ENCODE measurements at regions not wholly inside any gene's neighbourhood (a gene's known extent, or its start where the extent isn't known, plus 50 kb on each side); places are given as distances from the start of the nearest gene placed in this dataset.

- TF ChIP-seq AFF4 (CRISPR knock-in tag; IDR thresholded peaks at IDR 0.05; ENCODE audit: borderline replicate concordance) = no peak
- no peak for TF ChIP-seq ZNF671 (CRISPR knock-in tag; IDR thresholded peaks at IDR 0.05)
- TF ChIP-seq HMGA2 (CRISPR knock-in tag; IDR thresholded peaks at IDR 0.05) = no peak
- no peak for TF ChIP-seq USF2 (CRISPR knock-in tag; IDR thresholded peaks at IDR 0.05)
Observed at GRCh38 chr10:76735866-76736265, 901.7 kb downstream of the KCNMA1 start (continued).

- POLR2A ChIA-PET = no interaction called here
- Mint-ChIP-seq H3K36me3 (peaks cover 9% of the 10 kb centered on the region), H3K4me3 (no peak overlapping the region), H3K27me3 (ENCODE audit: low read depth) (peaks cover 2% of the 10 kb centered on the region; the same call in 1 of the 2 replicates), H3K9me3 (peaks cover 18% of the 10 kb centered on the region), H3K4me1 (peaks cover 8% of the 10 kb centered on the region), H3K27ac (no peak overlapping the region)
- CTCF ChIA-PET = no interaction called here
- DNase-seq (ENCODE audit: low spot score) = no peak
- ATAC-seq = no peak
- TF ChIP-seq ZNF138 (CRISPR knock-in tag; conservative IDR thresholded peaks at IDR 0.05) (no peak), STAT6 (CRISPR knock-in tag; conservative IDR thresholded peaks at IDR 0.05; ENCODE audit: low read depth) (no peak), CTCF (IDR thresholded peaks at IDR 0.05) (no peak), USF1 (CRISPR knock-in tag; IDR thresholded peaks at IDR 0.05) (no peak), ETV6 (CRISPR knock-in tag; IDR thresholded peaks at IDR 0.05) (no peak), RELA (CRISPR knock-in tag; IDR thresholded peaks at IDR 0.05; ENCODE audit: borderline replicate concordance) (no peak), CBFB (CRISPR knock-in tag; IDR thresholded peaks at IDR 0.05; ENCODE audit: low read depth) (no peak), KAT7 (CRISPR knock-in tag; IDR thresholded peaks at IDR 0.05; ENCODE audit: borderline replicate concordance) (no peak), ATF2 (CRISPR knock-in tag; IDR thresholded peaks at IDR 0.05; ENCODE audit: borderline replicate concordance, low read depth) (no peak), SMAD3 (CRISPR knock-in tag; IDR thresholded peaks at IDR 0.05; ENCODE audit: borderline replicate concordance) (no peak), HMGXB4 (CRISPR knock-in tag; IDR thresholded peaks at IDR 0.05) (no peak), SOX15 (CRISPR knock-in tag; IDR thresholded peaks at IDR 0.05) (no peak), ERG (CRISPR knock-in tag; IDR thresholded peaks at IDR 0.05) (no peak), ZNF121 (CRISPR knock-in tag; IDR thresholded peaks at IDR 0.05) (no peak), ZNF317 (CRISPR knock-in tag; IDR thresholded peaks at IDR 0.05; ENCODE audit: borderline replicate concordance, low read depth) (no peak), ZBTB43 (CRISPR knock-in tag; IDR thresholded peaks at IDR 0.05) (no peak), NFYB (CRISPR knock-in tag; conservative IDR thresholded peaks at IDR 0.05; ENCODE audit: low read depth) (no peak)
Observed at GRCh38 chr10:76733441-76733936, 904.1 kb downstream of the KCNMA1 start.

Data from WTC11 (cell line).